ENCODE measurements at regions not wholly inside any gene's neighbourhood (a gene's known extent, or its start where the extent isn't known, plus 50 kb on each side); places are given as distances from the start of the nearest gene placed in this dataset.

- TF ChIP-seq CTCF (IDR thresholded peaks at IDR 0.05; ENCODE audit: poor library complexity), result no peak
- no peak for TF ChIP-seq EZH2 (IDR thresholded peaks at IDR 0.05; ENCODE audit: borderline replicate concordance)
- TF ChIP-seq EZH2phosphoT487 (IDR thresholded peaks at IDR 0.05; ENCODE audit: low read depth, severe bottlenecking, unreplicated experiment), result no peak
Observed at GRCh38 chr2:204234248-204234647, 297.7 kb downstream of the ICOS start.
